Upper lobe of left lung (tissue), 4 donors: ENCODE measurements at regions not wholly inside any gene's neighbourhood (a gene's known extent, or its start where the extent isn't known, plus 50 kb on each side); places are given as distances from the start of the nearest gene placed in this dataset.

Experiments
- CTCF ChIP-seq, 6 experiments: fragments of 450-650 bp in 4 of 6; fragments of 200-600 bp in 2 of 6; sonication (generic) in 2 of 6; IDR thresholded peaks; one replicate each; pipeline ENCODE4 v1.5.1; 2016 to 2019; ENCODE audit warnings: antibody characterized with exemption in 6 of 6
- POLR2A ChIP-seq, 4 donors: fragments of 450-650 bp; IDR thresholded peaks; one replicate each; pipeline ENCODE4 v1.5.1; 2016 to 2017; ENCODE audit warnings: antibody characterized with exemption in 4 of 4, mild to moderate bottlenecking in 2 of 4

- TF ChIP-seq CTCF (IDR thresholded peaks at IDR 0.05) (no peak), POLR2A (IDR thresholded peaks at IDR 0.05) (no peak)
Measured at GRCh38 chr13:111415765-111416164, 95.3 kb downstream of the TEX29 start.
